SK-N-SH (cell line): ENCODE measurements at regions not wholly inside any gene's neighbourhood (a gene's known extent, or its start where the extent isn't known, plus 50 kb on each side); places are given as distances from the start of the nearest gene placed in this dataset.
"Not testable (repeated sequence)": the region's sequence is repeated elsewhere in the genome, so short reads cannot be mapped to it uniquely, and the experiment has no call there.

Experiments
- CTCF ChIA-PET: fragments of 300-600, 350-600 bp; formaldehyde crosslinking; extraction: SDS; loops from one replicate; lab custom pipeline; 2021; lab: Yijun Ruan, JAX
- POLR2A ChIA-PET: fragments of 350-600 bp; sonication (Branson Sonifier 250); formaldehyde crosslinking; extraction: SDS; loops from one replicate; lab custom pipeline; 2020; ENCODE audit warnings: antibody characterized with exemption, inconsistent platforms; lab: Yijun Ruan, JAX
- DNase-seq: peaks from one replicate; pipeline ENCODE4 v3.0.0; 2012
- H2AFZ ChIP-seq: fragments of 200-600 bp; sonication (generic); 2 replicates; pipeline ENCODE4 v1.8.1; 2016; ENCODE audit warnings: antibody characterized with exemption, mild to moderate bottlenecking, low read depth
- H3F3A ChIP-seq: fragments of 200-600 bp; sonication (generic); replicated peaks from 2 replicates; pipeline ENCODE3; 2016; ENCODE audit warnings: antibody characterized with exemption, mild to moderate bottlenecking; ENCODE audit not compliant: insufficient read depth
- H3K27ac ChIP-seq, 2 experiments: fragments of 200-500 bp in 1 of 2; fragments of 200-600 bp in 1 of 2; sonication (Bioruptor generic) in 1 of 2; sonication (generic), shearing (Covaris generic) in 1 of 2; 2 replicates each; pipeline versions ENCODE4 v1.5.1 to v1.6.1; 2014 to 2016; ENCODE audit warnings: low read depth in 2 of 2, inconsistent platforms in 1 of 2, low read length in 1 of 2, mild to moderate bottlenecking in 1 of 2, mixed read lengths in 1 of 2
- H3K27me3 ChIP-seq: fragments of 200-600 bp; sonication (generic), shearing (Covaris generic); 2 replicates; pipeline ENCODE4 v1.6.1; 2016; ENCODE audit warnings: mixed run types; ENCODE audit not compliant: insufficient read depth
- H3K36me3 ChIP-seq, 2 experiments: fragments of 200-500 bp in 1 of 2; fragments of 200-600 bp in 1 of 2; sonication (Bioruptor generic) in 1 of 2; sonication (generic) in 1 of 2; replicated peaks in 1 of 2; 2 replicates each; pipeline versions ENCODE3 to v1.5.1; 2014 to 2016; ENCODE audit warnings: low read length in 1 of 2, mild to moderate bottlenecking in 1 of 2; ENCODE audit not compliant: insufficient read depth in 2 of 2, control insufficient read depth in 1 of 2
- H3K4me1 ChIP-seq, 2 experiments: fragments of 200-500 bp in 1 of 2; fragments of 200-600 bp in 1 of 2; sonication (Bioruptor generic) in 1 of 2; sonication (generic), shearing (Covaris generic) in 1 of 2; 2 replicates each; pipeline versions ENCODE4 v1.5.1 to v1.6.1; 2014 to 2016; ENCODE audit warnings: low read depth in 1 of 2, low read length in 1 of 2, mixed run types in 1 of 2; ENCODE audit not compliant: insufficient read depth in 2 of 2, control insufficient read depth in 1 of 2
- H3K4me2 ChIP-seq: fragments of 200-600 bp; sonication (generic), shearing (Covaris generic); 2 replicates; pipeline ENCODE4 v1.6.1; 2017; ENCODE audit warnings: mixed run types
- H3K4me3 ChIP-seq, 2 experiments: fragments of 200-500 bp in 1 of 2; fragments of 200-600 bp in 1 of 2; sonication (Bioruptor generic) in 1 of 2; sonication (generic), shearing (Covaris generic) in 1 of 2; 2 replicates each; pipeline versions ENCODE4 v1.5.1 to v1.8.1; 2014 to 2016; ENCODE audit warnings: low read depth in 2 of 2, inconsistent platforms in 1 of 2, low read length in 1 of 2, mild to moderate bottlenecking in 1 of 2, mixed read lengths in 1 of 2, moderate library complexity in 1 of 2
- H3K79me2 ChIP-seq: fragments of 200-600 bp; sonication (generic); 2 replicates; pipeline ENCODE4 v1.8.1; 2017; ENCODE audit warnings: mild to moderate bottlenecking; ENCODE audit not compliant: insufficient read depth
- H3K9ac ChIP-seq: fragments of 200-600 bp; sonication (generic); 2 replicates; pipeline ENCODE4 v1.6.1; 2017; ENCODE audit warnings: mixed run types
- H3K9me2 ChIP-seq: fragments of 200-600 bp; sonication (generic); 2 replicates; pipeline ENCODE4 v1.6.1; 2017; ENCODE audit warnings: mixed run types
- H3K9me3 ChIP-seq: fragments of 200-600 bp; sonication (generic); 2 replicates; pipeline ENCODE4 v1.6.1; 2017; ENCODE audit warnings: mixed run types, mild to moderate bottlenecking, moderate library complexity
- H4K20me1 ChIP-seq: fragments of 200-600 bp; sonication (generic); 2 replicates; pipeline ENCODE4 v1.6.1; 2017; ENCODE audit warnings: mild to moderate bottlenecking, mixed run types; ENCODE audit not compliant: insufficient read depth
- CHD2 ChIP-seq: fragments of 150-350 bp; IDR thresholded peaks from 2 replicates; pipeline ENCODE4 v1.6.1; 2018; ENCODE audit warnings: low read length; ENCODE audit not compliant: partially characterized antibody
- CTCF ChIP-seq: fragments of 200-600 bp; sonication (generic); IDR thresholded peaks from 2 replicates; pipeline ENCODE4 v1.6.1; 2017; ENCODE audit warnings: antibody characterized with exemption, mild to moderate bottlenecking, moderate library complexity
- ELF1 ChIP-seq: IDR thresholded peaks from 2 replicates; pipeline ENCODE4 v1.4.0; 2012
- EP300 ChIP-seq, 2 experiments: IDR thresholded peaks; 2 replicates each; pipeline versions ENCODE4 v1.4.0 to v1.6.1; 2012; ENCODE audit warnings: borderline replicate concordance in 1 of 2, low read depth in 1 of 2, low read length in 1 of 2
- EZH2phosphoT487 ChIP-seq: fragments of 200-600 bp; sonication (generic); IDR thresholded peaks from 2 replicates; pipeline ENCODE4 v1.6.1; 2017; ENCODE audit warnings: low read depth, mixed run types, mild to moderate bottlenecking, antibody characterized with exemption, moderate library complexity, borderline replicate concordance
- FOXJ3 ChIP-seq: sonication (generic); formaldehyde crosslinking; IDR thresholded peaks from 2 replicates; pipeline ENCODE4 v1.5.1; 2020; ENCODE audit warnings: mild to moderate bottlenecking, missing genetic modification reagents
- GABPA ChIP-seq: IDR thresholded peaks from 2 replicates; pipeline ENCODE4 v1.4.0; 2012; ENCODE audit warnings: low read depth, mild to moderate bottlenecking
- PBX3 ChIP-seq: IDR thresholded peaks from 2 replicates; pipeline ENCODE4; 2012
- RAD21 ChIP-seq: IDR thresholded peaks from 2 replicates; pipeline ENCODE4 v1.6.1; 2012; ENCODE audit warnings: mild to moderate bottlenecking, low read length
- RCOR1 ChIP-seq: fragments of 150-350 bp; IDR thresholded peaks from 2 replicates; pipeline ENCODE4 v1.6.1; 2017; ENCODE audit warnings: antibody characterized with exemption, low read length
- TAF1 ChIP-seq: IDR thresholded peaks from 2 replicates; pipeline ENCODE4 v1.6.1; 2012; ENCODE audit warnings: low read depth, mild to moderate bottlenecking, low read length, moderate library complexity, borderline replicate concordance
- TCF12 ChIP-seq: IDR thresholded peaks from 2 replicates; pipeline ENCODE4 v1.4.0; 2012
- YY1 ChIP-seq: IDR thresholded peaks from 2 replicates; pipeline ENCODE4 v1.4.0; 2012; ENCODE audit warnings: low read depth, mild to moderate bottlenecking
- WGBS: methylation state at CpG from one replicate; pipeline ENCODE4 v1.1.6; 2017; ENCODE audit warnings: low lambda C conversion rate; 5-methylcytosine and 5-hydroxymethylcytosine counted together
- TF ChIP-seq, protein P1 (sequence below): fragments of 150-350 bp; IDR thresholded peaks from 2 replicates; pipeline ENCODE4 v1.6.1; 2016; ENCODE audit warnings: mild to moderate bottlenecking, low read depth, low read length
- TF ChIP-seq, protein P2 (sequence below): IDR thresholded peaks from 2 replicates; pipeline ENCODE4 v1.4.0; 2012; ENCODE audit warnings: low read depth, borderline replicate concordance
- TF ChIP-seq, protein P3 (sequence below): fragments of 150-350 bp; IDR thresholded peaks from 2 replicates; pipeline ENCODE4 v1.6.1; 2017; ENCODE audit warnings: antibody characterized with exemption, low read length, low read depth, borderline replicate concordance
- TF ChIP-seq, protein P4 (sequence below): IDR thresholded peaks from 2 replicates; pipeline ENCODE4 v1.6.1; 2012; ENCODE audit warnings: mild to moderate bottlenecking, low read depth, low read length, moderate library complexity
- TF ChIP-seq, protein P5 (sequence below): IDR thresholded peaks from 2 replicates; pipeline ENCODE4 v1.4.0; 2012; ENCODE audit warnings: low read depth, borderline replicate concordance

- no peak overlapping the region for H3K9ac ChIP-seq
- H3K79me2 ChIP-seq: no peaks in the 10 kb centered on the region
- H3K4me3 ChIP-seq: no peak overlapping the region
- WGBS: 22% methylated on average over 2 of the region's 2 CpGs
- H3K4me2 ChIP-seq: no peak overlapping the region
- CTCF ChIA-PET: no interaction called here
- no peaks in the 10 kb centered on the region; the same call in 1 of the 2 replicates for H3K9me3 ChIP-seq
- no peak overlapping the region for H2AFZ ChIP-seq
- no peaks in the 10 kb centered on the region for H3F3A ChIP-seq
- POLR2A ChIA-PET: no interaction called here
- H3K27me3 ChIP-seq: no peaks in the 10 kb centered on the region
- H4K20me1 ChIP-seq: no peaks in the 10 kb centered on the region
- TF ChIP-seq, protein P1, sequence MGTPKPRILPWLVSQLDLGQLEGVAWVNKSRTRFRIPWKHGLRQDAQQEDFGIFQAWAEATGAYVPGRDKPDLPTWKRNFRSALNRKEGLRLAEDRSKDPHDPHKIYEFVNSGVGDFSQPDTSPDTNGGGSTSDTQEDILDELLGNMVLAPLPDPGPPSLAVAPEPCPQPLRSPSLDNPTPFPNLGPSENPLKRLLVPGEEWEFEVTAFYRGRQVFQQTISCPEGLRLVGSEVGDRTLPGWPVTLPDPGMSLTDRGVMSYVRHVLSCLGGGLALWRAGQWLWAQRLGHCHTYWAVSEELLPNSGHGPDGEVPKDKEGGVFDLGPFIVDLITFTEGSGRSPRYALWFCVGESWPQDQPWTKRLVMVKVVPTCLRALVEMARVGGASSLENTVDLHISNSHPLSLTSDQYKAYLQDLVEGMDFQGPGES: no peak
- TF ChIP-seq EZH2phosphoT487 (no peak), TCF12 (no peak), RCOR1 (no peak), CTCF (no peak), TAF1 (no peak), ELF1 (no peak), EP300 (IDR thresholded peaks at IDR 0.05; ENCODE audit: borderline replicate concordance in 1 of 2, low read depth in 1 of 2, low read length in 1 of 2) (no peak), PBX3 (no peak), FOXJ3 (CRISPR knock-in tag) (no peak), CHD2 (no peak), GABPA (no peak), RAD21 (no peak), YY1 (no peak)
- TF ChIP-seq, protein P2, sequence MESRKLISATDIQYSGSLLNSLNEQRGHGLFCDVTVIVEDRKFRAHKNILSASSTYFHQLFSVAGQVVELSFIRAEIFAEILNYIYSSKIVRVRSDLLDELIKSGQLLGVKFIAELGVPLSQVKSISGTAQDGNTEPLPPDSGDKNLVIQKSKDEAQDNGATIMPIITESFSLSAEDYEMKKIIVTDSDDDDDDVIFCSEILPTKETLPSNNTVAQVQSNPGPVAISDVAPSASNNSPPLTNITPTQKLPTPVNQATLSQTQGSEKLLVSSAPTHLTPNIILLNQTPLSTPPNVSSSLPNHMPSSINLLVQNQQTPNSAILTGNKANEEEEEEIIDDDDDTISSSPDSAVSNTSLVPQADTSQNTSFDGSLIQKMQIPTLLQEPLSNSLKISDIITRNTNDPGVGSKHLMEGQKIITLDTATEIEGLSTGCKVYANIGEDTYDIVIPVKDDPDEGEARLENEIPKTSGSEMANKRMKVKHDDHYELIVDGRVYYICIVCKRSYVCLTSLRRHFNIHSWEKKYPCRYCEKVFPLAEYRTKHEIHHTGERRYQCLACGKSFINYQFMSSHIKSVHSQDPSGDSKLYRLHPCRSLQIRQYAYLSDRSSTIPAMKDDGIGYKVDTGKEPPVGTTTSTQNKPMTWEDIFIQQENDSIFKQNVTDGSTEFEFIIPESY: no peak
- TF ChIP-seq, protein P3, sequence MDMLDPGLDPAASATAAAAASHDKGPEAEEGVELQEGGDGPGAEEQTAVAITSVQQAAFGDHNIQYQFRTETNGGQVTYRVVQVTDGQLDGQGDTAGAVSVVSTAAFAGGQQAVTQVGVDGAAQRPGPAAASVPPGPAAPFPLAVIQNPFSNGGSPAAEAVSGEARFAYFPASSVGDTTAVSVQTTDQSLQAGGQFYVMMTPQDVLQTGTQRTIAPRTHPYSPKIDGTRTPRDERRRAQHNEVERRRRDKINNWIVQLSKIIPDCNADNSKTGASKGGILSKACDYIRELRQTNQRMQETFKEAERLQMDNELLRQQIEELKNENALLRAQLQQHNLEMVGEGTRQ: no peak
- TF ChIP-seq, protein P4, sequence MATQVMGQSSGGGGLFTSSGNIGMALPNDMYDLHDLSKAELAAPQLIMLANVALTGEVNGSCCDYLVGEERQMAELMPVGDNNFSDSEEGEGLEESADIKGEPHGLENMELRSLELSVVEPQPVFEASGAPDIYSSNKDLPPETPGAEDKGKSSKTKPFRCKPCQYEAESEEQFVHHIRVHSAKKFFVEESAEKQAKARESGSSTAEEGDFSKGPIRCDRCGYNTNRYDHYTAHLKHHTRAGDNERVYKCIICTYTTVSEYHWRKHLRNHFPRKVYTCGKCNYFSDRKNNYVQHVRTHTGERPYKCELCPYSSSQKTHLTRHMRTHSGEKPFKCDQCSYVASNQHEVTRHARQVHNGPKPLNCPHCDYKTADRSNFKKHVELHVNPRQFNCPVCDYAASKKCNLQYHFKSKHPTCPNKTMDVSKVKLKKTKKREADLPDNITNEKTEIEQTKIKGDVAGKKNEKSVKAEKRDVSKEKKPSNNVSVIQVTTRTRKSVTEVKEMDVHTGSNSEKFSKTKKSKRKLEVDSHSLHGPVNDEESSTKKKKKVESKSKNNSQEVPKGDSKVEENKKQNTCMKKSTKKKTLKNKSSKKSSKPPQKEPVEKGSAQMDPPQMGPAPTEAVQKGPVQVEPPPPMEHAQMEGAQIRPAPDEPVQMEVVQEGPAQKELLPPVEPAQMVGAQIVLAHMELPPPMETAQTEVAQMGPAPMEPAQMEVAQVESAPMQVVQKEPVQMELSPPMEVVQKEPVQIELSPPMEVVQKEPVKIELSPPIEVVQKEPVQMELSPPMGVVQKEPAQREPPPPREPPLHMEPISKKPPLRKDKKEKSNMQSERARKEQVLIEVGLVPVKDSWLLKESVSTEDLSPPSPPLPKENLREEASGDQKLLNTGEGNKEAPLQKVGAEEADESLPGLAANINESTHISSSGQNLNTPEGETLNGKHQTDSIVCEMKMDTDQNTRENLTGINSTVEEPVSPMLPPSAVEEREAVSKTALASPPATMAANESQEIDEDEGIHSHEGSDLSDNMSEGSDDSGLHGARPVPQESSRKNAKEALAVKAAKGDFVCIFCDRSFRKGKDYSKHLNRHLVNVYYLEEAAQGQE: no peak
- TF ChIP-seq, protein P5, sequence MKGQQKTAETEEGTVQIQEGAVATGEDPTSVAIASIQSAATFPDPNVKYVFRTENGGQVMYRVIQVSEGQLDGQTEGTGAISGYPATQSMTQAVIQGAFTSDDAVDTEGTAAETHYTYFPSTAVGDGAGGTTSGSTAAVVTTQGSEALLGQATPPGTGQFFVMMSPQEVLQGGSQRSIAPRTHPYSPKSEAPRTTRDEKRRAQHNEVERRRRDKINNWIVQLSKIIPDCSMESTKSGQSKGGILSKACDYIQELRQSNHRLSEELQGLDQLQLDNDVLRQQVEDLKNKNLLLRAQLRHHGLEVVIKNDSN: no peak
- TF ChIP-seq, all 33 proteins: peak for 0
- H3K36me3 ChIP-seq: no peaks in the 10 kb centered on the region
- H3K9me2 ChIP-seq: no peaks in the 10 kb centered on the region
- no peak overlapping the region for H3K27ac ChIP-seq
- H3K4me1 ChIP-seq: no peaks in the 10 kb centered on the region
- DNase-seq: no peak
These were observed 924.1 kb downstream of the LRRIQ3 start for GRCh38 chr1:73273886-73274285.

DNA sequence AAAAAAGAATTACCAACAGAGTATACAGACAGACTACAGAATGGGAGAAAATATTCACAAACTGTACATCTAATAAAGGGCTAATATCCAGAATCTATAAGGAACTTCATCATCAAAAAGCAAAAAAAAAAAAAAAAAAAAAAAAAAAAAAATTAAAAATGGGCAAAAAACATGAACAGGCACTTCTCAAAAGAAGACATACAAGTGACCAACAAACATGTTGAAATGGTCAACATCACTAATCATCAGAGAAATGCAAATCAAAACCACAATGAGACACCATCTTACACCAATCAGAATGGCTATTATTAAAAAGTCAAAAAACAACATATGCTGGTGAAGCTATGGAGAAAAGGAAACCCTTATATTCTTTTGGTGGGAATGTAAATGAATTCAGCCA, 952.8 kb downstream of the LRRIQ3 start:
- H3K27me3 ChIP-seq, CTCF ChIA-PET, H4K20me1 ChIP-seq: not testable (repeated sequence)

More for the DNA sequence above, 952.8 kb downstream of the LRRIQ3 start:
- H3K4me1 ChIP-seq, H3K79me2 ChIP-seq, POLR2A ChIA-PET, DNase-seq, H3K27ac ChIP-seq, H3K36me3 ChIP-seq, H2AFZ ChIP-seq, H3K4me3 ChIP-seq, H3K4me2 ChIP-seq, H3F3A ChIP-seq, H3K9me2 ChIP-seq, H3K9me3 ChIP-seq, H3K9ac ChIP-seq: not testable (repeated sequence)
